ENCODE measurements at regions not wholly inside any gene's neighbourhood (a gene's known extent, or its start where the extent isn't known, plus 50 kb on each side); places are given as distances from the start of the nearest gene placed in this dataset.
"Not testable (repeated sequence)": the region's sequence is repeated elsewhere in the genome, so short reads cannot be mapped to it uniquely, and the experiment has no call there.

GRCh38 chr11:15824060-15824459, 532.3 kb downstream of the SOX6 start:
- no peak for DNase-seq

- DNase-seq: no peak
These were observed 530.2 kb downstream of the SOX6 start for GRCh38 chr11:15825976-15826650.

- DNase-seq: no peak
These were observed 529.5 kb downstream of the SOX6 start for GRCh38 chr11:15826826-15827225.

GRCh38 chr11:15828215-15828853, 528.0 kb downstream of the SOX6 start:
- DNase-seq: no peak

GRCh38 chr11:15829312-15829711, 527.0 kb downstream of the SOX6 start:
- no peak for DNase-seq

GRCh38 chr11:15830741-15831428, 525.5 kb downstream of the SOX6 start:
- no peak for DNase-seq

GRCh38 chr11:15835788-15836411, 520.4 kb downstream of the SOX6 start:
- no peak for DNase-seq

- no peak for DNase-seq
These were observed 519.6 kb downstream of the SOX6 start for GRCh38 chr11:15836795-15837194.

GRCh38 chr11:15837901-15838489, 518.4 kb downstream of the SOX6 start:
- no peak for DNase-seq

GRCh38 chr11:15839061-15839460, 517.3 kb downstream of the SOX6 start:
- no peak for DNase-seq

GRCh38 chr11:15840966-15841365, 515.4 kb downstream of the SOX6 start:
- no peak for DNase-seq

GRCh38 chr11:15841931-15842740, 514.2 kb downstream of the SOX6 start:
- DNase-seq: no peak

- DNase-seq: no peak
These were observed 513.0 kb downstream of the SOX6 start for GRCh38 chr11:15843309-15843872.

GRCh38 chr11:15845261-15845660, 511.1 kb downstream of the SOX6 start:
- no peak for DNase-seq

GRCh38 chr11:15848631-15849168, 507.6 kb downstream of the SOX6 start:
- DNase-seq: no peak

- DNase-seq: no peak
These were observed 507.1 kb downstream of the SOX6 start for GRCh38 chr11:15849257-15849656.

GRCh38 chr11:15850335-15850734, 506.0 kb downstream of the SOX6 start:
- DNase-seq: not testable (repeated sequence)

GRCh38 chr11:15851051-15851498, 505.3 kb downstream of the SOX6 start:
- DNase-seq: no peak

- no peak for DNase-seq
These were observed 504.2 kb downstream of the SOX6 start for GRCh38 chr11:15852179-15852578.

- no peak for DNase-seq
These were observed 502.1 kb downstream of the SOX6 start for GRCh38 chr11:15854245-15854644.

- DNase-seq: no peak
These were observed 497.5 kb downstream of the SOX6 start for GRCh38 chr11:15858881-15859280.

GRCh38 chr11:15859411-15859810, 496.9 kb downstream of the SOX6 start:
- no peak for DNase-seq

Data from activated gamma-delta T cell treated with Interleukin-2 at 50 U/mL for 16 hours (primary cell).